Adrenal gland (tissue), 9 donors: ENCODE measurements at regions not wholly inside any gene's neighbourhood (a gene's known extent, or its start where the extent isn't known, plus 50 kb on each side); places are given as distances from the start of the nearest gene placed in this dataset.

Source experiments
- DNase-seq, 7 donors: peaks; one replicate each; pipeline ENCODE4 v3.0.0-alpha.2; 2019 to 2020
- H3K27ac ChIP-seq, 5 donors: fragments of 200-600 bp; sonication (generic) in 4 of 5; 1 replicate in 3 of 5; 2 replicates in 2 of 5; pipeline versions ENCODE4 v1.5.1 to v1.8.0; 2016 to 2020; ENCODE audit warnings: mild to moderate bottlenecking in 1 of 5
- H3K27me3 ChIP-seq: fragments of 200-600 bp; 2 replicates; pipeline ENCODE4 v1.8.0; 2021
- H3K36me3 ChIP-seq, 2 donors: fragments of 200-600 bp; replicated peaks in 1 of 2; 1 replicate in 1 of 2; 2 replicates in 1 of 2; pipeline versions ENCODE4 v1.5.1 to v1.8.0; 2018 to 2022
- H3K4me1 ChIP-seq, 2 donors: fragments of 200-600 bp; replicated peaks in 1 of 2; 1 replicate in 1 of 2; 2 replicates in 1 of 2; pipeline versions ENCODE4 v1.5.1 to v1.8.0; 2018 to 2021
- H3K4me3 ChIP-seq, 4 donors: fragments of 200-600 bp; sonication (generic) in 3 of 4; one replicate each; pipeline ENCODE4 v1.5.1; 2016 to 2018
- H3K9me3 ChIP-seq, 3 donors: fragments of 200-600 bp; sonication (generic) in 1 of 3; replicated peaks in 1 of 3; 1 replicate in 2 of 3; 2 replicates in 1 of 3; pipeline versions ENCODE4 v1.5.1 to v1.8.0; 2016 to 2021
- CTCF ChIP-seq, 6 experiments: fragments of 450-650 bp in 4 of 6; fragments of 200-600 bp in 2 of 6; sonication (generic) in 1 of 6; IDR thresholded peaks; 1 replicate in 5 of 6; 2 replicates in 1 of 6; pipeline versions ENCODE4 v1.5.1 to v1.8.0; 2016 to 2021; ENCODE audit warnings: antibody characterized with exemption in 6 of 6, mild to moderate bottlenecking in 2 of 6, moderate library complexity in 1 of 6
- POLR2A ChIP-seq, 2 donors: fragments of 450-650 bp; IDR thresholded peaks; one replicate each; pipeline ENCODE4 v1.6.1; 2017; ENCODE audit warnings: antibody characterized with exemption in 2 of 2, mild to moderate bottlenecking in 2 of 2, moderate library complexity in 1 of 2
- WGBS, 4 donors: extraction: QIAGEN DNeasy Blood & Tissue Kit in 2 of 4; methylation state at CpG; one replicate each; pipeline versions ENCODE4 v1.1.5 to v1.1.7; 2013 to 2017; 5-methylcytosine and 5-hydroxymethylcytosine counted together
- intact Hi-C, 2 donors: fragments of 100-400 bp; cut with DNase I; formaldehyde crosslinking; loops; one replicate each; pipeline versions ENCODE4 v1.14.1 to v1.15.0; 2022 to 2023
- donor health status: healthy with polysubstance abuse.
- donor health status: Bipolar disorder and iron deficiency.
- donor health status: DM: yes; HTN: yes; CAD: no.
- donor health status: DM: no; HTN: no; CAD: no.
- donor health status: DM: no; HTN: no; CAD: no.

DNA sequence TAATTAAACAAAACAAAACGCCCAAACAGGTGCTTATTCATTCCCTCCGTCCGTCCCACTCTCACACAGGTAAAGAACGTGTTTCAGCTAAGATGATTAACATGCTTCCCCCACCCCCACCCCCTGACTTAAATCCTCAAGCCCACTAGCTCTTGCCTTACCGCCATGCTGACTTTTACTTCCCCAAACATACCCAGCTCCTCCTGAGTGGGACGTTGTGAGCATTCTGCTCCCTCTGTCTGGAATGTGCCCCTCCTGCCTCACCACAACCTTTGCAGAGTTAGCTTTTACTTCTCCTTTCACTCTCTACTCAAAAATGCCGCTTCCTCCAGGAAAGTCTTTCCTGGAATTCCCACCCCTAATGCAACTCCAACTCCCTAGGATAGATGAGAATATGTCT is 774.0 kb upstream of the RBFOX1 start:
- Histone ChIP-seq H3K27ac (no peak overlapping the region), H3K4me3 (no peak overlapping the region), H3K36me3 (no peaks in the 10 kb centered on the region), H3K9me3 (no peaks in the 10 kb centered on the region), H3K27me3 (no peaks in the 10 kb centered on the region), H3K4me1 (no peaks in the 10 kb centered on the region)
- 31 to 57% (median 41%) methylated on average over 7 of the region's 7 CpGs for WGBS, 4 donors
- TF ChIP-seq POLR2A (IDR thresholded peaks at IDR 0.05) (no peak), CTCF (IDR thresholded peaks at IDR 0.05) (no peak)
- no peak for DNase-seq
- intact Hi-C loops, result no loop called here

GRCh38 chr16:6558126-6558525 is 774.5 kb upstream of the RBFOX1 start:
- H3K9me3 ChIP-seq, result no peaks in the 10 kb centered on the region
- WGBS, 4 donors, result 26 to 48% (median 39%) methylated on average over 8 of the region's 8 CpGs
- H3K27ac ChIP-seq, result no peak overlapping the region
- TF ChIP-seq CTCF (IDR thresholded peaks at IDR 0.05), result no peak
- no peak for TF ChIP-seq POLR2A (IDR thresholded peaks at IDR 0.05)
- H3K36me3 ChIP-seq, result no peaks in the 10 kb centered on the region
- H3K4me3 ChIP-seq, result no peak overlapping the region
- no peaks in the 10 kb centered on the region for H3K4me1 ChIP-seq
- H3K27me3 ChIP-seq, result no peaks in the 10 kb centered on the region
- no peak for DNase-seq
- intact Hi-C loops, result no loop called here

DNA sequence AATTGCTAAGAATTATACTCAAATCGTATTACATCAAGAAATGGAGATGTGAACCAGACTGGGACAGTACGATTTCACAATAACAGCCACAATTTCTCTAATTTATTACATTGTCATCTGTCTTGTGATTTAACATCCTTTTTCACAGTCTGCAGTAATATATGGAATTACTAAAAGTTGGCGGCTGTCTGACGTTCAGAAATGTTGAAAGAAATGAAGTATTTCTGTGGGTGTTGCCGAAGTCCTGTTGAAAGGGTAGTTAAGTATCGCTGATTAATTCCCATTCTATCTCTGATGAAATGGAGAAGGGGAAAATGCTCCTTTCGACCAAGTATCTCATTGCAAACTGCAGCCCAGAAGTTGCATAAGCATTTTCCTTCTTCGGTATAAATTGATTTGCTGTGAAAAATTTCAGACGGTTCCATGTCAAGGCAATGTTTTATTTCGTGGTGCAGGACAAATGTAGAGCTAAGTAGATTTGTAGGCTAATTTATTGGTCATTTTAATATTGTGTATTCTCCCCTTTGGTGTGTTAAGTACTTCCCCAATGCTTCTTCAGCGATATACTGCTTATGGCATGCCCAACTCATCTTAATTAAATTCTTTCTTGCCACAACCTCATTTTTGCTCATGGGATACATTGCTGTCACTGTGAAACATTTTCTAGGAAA is 775.2 kb upstream of the RBFOX1 start:
- no peak for TF ChIP-seq POLR2A (IDR thresholded peaks at IDR 0.05)
- no peak for TF ChIP-seq CTCF (IDR thresholded peaks at IDR 0.05)
- no peaks in the 10 kb centered on the region for H3K9me3 ChIP-seq
- H3K27me3 ChIP-seq, result no peaks in the 10 kb centered on the region
- no peak overlapping the region for H3K27ac ChIP-seq
- intact Hi-C loops, result no loop called here
- H3K36me3 ChIP-seq, result no peaks in the 10 kb centered on the region
- no peak overlapping the region for H3K4me3 ChIP-seq
- H3K4me1 ChIP-seq, result no peaks in the 10 kb centered on the region
- WGBS, 4 donors, result 49 to 64% (median 59%) methylated on average over 11 of the region's 11 CpGs
- no peak for DNase-seq

GRCh38 chr16:6549415-6549814 is 783.2 kb upstream of the RBFOX1 start:
- intact Hi-C loops, result no loop called here
- DNase-seq, result no peak
- Histone ChIP-seq H3K36me3 (no peaks in the 10 kb centered on the region), H3K27me3 (no peaks in the 10 kb centered on the region), H3K4me1 (no peaks in the 10 kb centered on the region), H3K27ac (no peak overlapping the region), H3K9me3 (no peaks in the 10 kb centered on the region), H3K4me3 (no peak overlapping the region)
- TF ChIP-seq CTCF (IDR thresholded peaks at IDR 0.05) (no peak), POLR2A (IDR thresholded peaks at IDR 0.05) (no peak)
- WGBS, 4 donors, result 52 to 87% (median 78%) methylated on average over 1 of the region's 1 CpG
